Transverse colon (tissue), 3 donors: ENCODE measurements at regions not wholly inside any gene's neighbourhood (a gene's known extent, or its start where the extent isn't known, plus 50 kb on each side); places are given as distances from the start of the nearest gene placed in this dataset.

Experiments used
- POLR2A ChIP-seq: fragments of 450-650 bp; IDR thresholded peaks from one replicate; pipeline ENCODE4 v1.6.1; 2016; ENCODE audit warnings: antibody characterized with exemption, mild to moderate bottlenecking, moderate library complexity
- POLR2AphosphoS5 ChIP-seq, 3 donors: sonication (generic); formaldehyde crosslinking; IDR thresholded peaks; one replicate each; pipeline ENCODE4 v1.6.1; 2016; ENCODE audit warnings: antibody characterized with exemption in 3 of 3

- TF ChIP-seq POLR2A (no peak), POLR2AphosphoS5 (IDR thresholded peaks at IDR 0.05) (no peak)
Observed at GRCh38 chr3:110157221-110157620, 819.9 kb upstream of the DPPA4 start.
